22Rv1 (cell line): ENCODE measurements at regions not wholly inside any gene's neighbourhood (a gene's known extent, or its start where the extent isn't known, plus 50 kb on each side); places are given as distances from the start of the nearest gene placed in this dataset.
"Not testable (repeated sequence)": the region's sequence is repeated elsewhere in the genome, so short reads cannot be mapped to it uniquely, and the experiment has no call there.

ENCODE experiments used
- H3K27ac ChIP-seq: fragments of 450-650 bp; 2 replicates; pipeline ENCODE4 v1.5.1; 2017
- CTCF ChIP-seq: fragments of 450-650 bp; IDR thresholded peaks from 2 replicates; pipeline ENCODE4 v1.5.1; 2017; ENCODE audit warnings: mild to moderate bottlenecking
- ZFX ChIP-seq: fragments of 450-650 bp; IDR thresholded peaks from 2 replicates; pipeline ENCODE4 v1.6.1; 2017; ENCODE audit warnings: antibody characterized with exemption, borderline replicate concordance

- no peak for TF ChIP-seq ZFX
- no peak for TF ChIP-seq CTCF
These were observed 77.7 kb upstream of the ATP5MC3 start for GRCh38 chr2:175259164-175259563.

GRCh38 chr2:175256806-175257585, 75.5 kb upstream of the ATP5MC3 start:
- TF ChIP-seq CTCF (no peak), ZFX (no peak)

More at GRCh38 chr2:175259164-175259563, 77.7 kb upstream of the ATP5MC3 start:
- no peak overlapping the region for H3K27ac ChIP-seq

GRCh38 chr2:175256391-175256790, 74.9 kb upstream of the ATP5MC3 start:
- H3K27ac ChIP-seq: not testable (repeated sequence)

More at GRCh38 chr2:175256806-175257585, 75.5 kb upstream of the ATP5MC3 start:
- no peak overlapping the region for H3K27ac ChIP-seq

- TF ChIP-seq CTCF: no peak
- no peak for TF ChIP-seq ZFX
- no peak overlapping the region for H3K27ac ChIP-seq
These were observed 72.4 kb upstream of the ATP5MC3 start for GRCh38 chr2:175253871-175254270.

GRCh38 chr2:175251425-175252041, 70.0 kb upstream of the ATP5MC3 start:
- no peak overlapping the region for H3K27ac ChIP-seq
- TF ChIP-seq ZFX (no peak), CTCF (peak; percentile 69)

GRCh38 chr2:175247159-175247558, 65.6 kb upstream of the ATP5MC3 start:
- no peak overlapping the region for H3K27ac ChIP-seq
- TF ChIP-seq ZFX (no peak), CTCF (no peak)

GRCh38 chr2:175244697-175245096, 63.2 kb upstream of the ATP5MC3 start:
- no peak overlapping the region for H3K27ac ChIP-seq
- TF ChIP-seq CTCF: no peak
- no peak for TF ChIP-seq ZFX

- TF ChIP-seq CTCF: no peak
- no peak for TF ChIP-seq ZFX
- no peak overlapping the region for H3K27ac ChIP-seq
These were observed 60.2 kb upstream of the ATP5MC3 start for GRCh38 chr2:175241691-175242090.

- not testable (repeated sequence) for H3K27ac ChIP-seq
These were observed 58.5 kb upstream of the ATP5MC3 start for GRCh38 chr2:175240033-175240432.
